ENCODE measurements at regions not wholly inside any gene's neighbourhood (a gene's known extent, or its start where the extent isn't known, plus 50 kb on each side); places are given as distances from the start of the nearest gene placed in this dataset.
"Not testable (repeated sequence)": the region's sequence is repeated elsewhere in the genome, so short reads cannot be mapped to it uniquely, and the experiment has no call there.

- no peak for DNase-seq (ENCODE audit: low read depth)
Measured at GRCh38 chr6:65989676-65990075, 282.6 kb upstream of the EYS start.

- DNase-seq (ENCODE audit: low read depth): no peak
Measured at GRCh38 chr6:65988006-65988405, 281.0 kb upstream of the EYS start.

DNA sequence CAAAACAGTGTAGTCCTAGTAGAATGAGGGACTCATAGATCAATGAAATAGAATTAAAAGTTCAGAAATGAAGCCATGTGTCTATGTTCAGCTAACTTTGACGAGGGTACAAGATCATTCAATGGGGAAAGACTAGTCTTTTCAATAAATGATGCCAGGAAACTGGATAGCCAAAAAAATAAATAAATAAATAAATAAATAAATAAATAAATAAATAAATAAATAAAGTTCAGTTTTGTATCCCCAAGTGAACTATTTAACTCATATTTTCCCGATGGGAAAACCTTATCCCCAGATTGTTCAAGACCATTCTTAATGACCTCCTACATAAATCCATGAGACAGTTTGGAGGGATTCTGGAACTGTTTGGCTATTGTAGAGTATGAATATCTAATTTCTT, 277.1 kb upstream of the EYS start:
- DNase-seq (ENCODE audit: low read depth): no peak

- peak; percentile 20 for DNase-seq (ENCODE audit: low read depth)
Measured at GRCh38 chr6:65979120-65979519, 272.1 kb upstream of the EYS start.

DNA sequence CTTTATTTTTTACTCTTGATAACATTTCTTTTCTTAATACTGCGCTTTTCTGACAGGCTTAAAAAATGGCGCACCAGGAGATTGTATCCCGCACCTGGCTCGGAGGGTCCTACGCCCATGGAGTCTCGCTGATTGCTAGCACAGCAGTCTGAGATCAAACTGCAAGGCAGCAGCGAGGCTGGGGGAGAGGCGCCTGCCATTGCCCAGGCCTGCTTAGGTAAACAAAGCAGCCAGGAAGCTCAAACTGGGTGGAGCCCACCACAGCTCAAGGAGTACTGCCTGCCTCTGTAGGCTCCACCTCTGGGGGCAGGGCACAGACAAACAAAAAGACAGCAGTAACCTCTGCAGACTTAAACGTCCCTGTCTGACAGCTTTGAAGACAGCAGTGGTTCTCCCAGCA, 264.2 kb upstream of the EYS start:
- not testable (repeated sequence) for DNase-seq (ENCODE audit: low read depth)

DNA sequence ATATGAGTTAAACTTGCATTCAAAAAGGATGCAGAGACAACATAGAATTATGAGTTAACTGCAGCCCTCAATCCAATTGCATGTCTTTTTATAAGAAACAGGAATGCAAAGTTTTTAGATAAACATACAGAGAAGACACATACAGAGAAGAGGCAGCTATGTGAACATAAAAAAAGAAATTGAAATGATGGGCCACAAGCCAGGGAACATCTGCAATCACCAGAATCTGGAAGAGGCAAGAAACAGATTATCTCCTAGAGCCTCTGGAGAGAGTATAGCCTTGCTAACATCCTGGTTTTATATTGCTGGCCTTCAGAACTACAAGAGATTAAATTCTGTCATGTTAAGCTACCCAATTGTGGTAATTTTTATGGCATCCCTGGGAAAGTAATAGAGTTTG, 257.2 kb upstream of the EYS start:
- DNase-seq (ENCODE audit: low read depth): no peak

DNA sequence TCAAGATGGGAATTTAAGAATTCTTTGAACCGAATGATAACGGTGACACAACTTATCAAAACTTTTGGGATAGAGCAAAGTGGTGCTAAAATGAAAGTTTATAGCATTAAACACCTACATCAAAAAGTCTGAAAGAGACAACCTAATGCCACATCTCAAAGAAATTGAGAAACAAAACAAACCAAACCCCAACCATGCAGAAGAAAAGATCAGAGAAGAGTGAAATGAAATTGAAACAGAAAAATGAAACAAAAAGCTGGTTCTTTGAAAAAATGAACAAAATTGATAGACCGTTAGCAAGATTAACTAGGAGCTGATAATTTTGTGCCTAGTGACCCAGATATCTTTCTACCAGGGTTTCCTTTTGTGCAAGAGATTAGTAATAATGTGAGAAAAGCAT, 248.0 kb upstream of the EYS start:
- no peak for DNase-seq (ENCODE audit: low read depth)

GRCh38 chr6:65948062-65948461, 241.0 kb upstream of the EYS start:
- DNase-seq (ENCODE audit: low read depth): no peak

DNA sequence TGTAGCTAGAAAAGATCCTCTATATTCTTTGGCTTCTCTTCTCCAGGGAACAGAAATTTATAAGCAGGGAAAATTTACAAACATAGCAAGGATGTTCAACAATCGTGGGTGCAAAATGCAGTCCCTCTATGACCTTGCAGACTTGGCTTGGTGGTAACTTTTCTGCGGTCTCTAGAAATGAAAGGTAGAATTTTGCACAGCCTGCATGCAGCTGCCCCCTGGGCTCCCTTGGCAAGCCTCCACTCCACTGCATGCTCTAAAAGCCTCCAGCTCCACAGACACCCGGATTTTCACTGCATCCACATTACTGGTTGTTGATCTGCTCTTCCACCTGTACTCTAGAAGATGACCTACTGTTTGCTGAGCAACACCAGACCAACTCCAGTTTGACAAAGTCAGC, 236.5 kb upstream of the EYS start:
- DNase-seq (ENCODE audit: low read depth): no peak

GRCh38 chr6:65943051-65943450, 236.0 kb upstream of the EYS start:
- DNase-seq (ENCODE audit: low read depth): no peak

GRCh38 chr6:65938000-65938399, 231.0 kb upstream of the EYS start:
- DNase-seq (ENCODE audit: low read depth): no peak

DNA sequence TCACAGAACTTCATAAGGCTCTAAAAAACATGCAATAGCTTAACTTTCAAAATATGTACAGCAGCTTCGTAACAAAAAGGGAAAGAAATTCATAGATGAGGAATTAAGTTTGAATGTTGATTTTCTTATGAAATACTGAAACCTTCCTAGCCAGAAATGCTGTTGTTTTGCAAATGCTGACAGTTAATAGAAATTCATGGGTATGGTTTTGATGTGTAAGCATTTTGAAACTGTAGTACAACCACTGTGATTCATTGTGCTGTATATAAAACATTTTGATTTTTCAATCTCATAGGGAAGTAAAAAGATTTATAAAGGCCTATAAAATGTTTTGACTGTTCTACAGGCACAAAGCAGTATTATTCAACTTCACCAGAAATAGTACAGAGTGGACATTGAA, 228.4 kb upstream of the EYS start:
- DNase-seq (ENCODE audit: low read depth): no peak

- no peak for DNase-seq (ENCODE audit: low read depth)
Measured at GRCh38 chr6:65933390-65933789, 226.4 kb upstream of the EYS start.

- DNase-seq (ENCODE audit: low read depth): no peak
Measured at GRCh38 chr6:65927141-65927540, 220.1 kb upstream of the EYS start.

GRCh38 chr6:65924411-65924810, 217.4 kb upstream of the EYS start:
- no peak for DNase-seq (ENCODE audit: low read depth)

DNA sequence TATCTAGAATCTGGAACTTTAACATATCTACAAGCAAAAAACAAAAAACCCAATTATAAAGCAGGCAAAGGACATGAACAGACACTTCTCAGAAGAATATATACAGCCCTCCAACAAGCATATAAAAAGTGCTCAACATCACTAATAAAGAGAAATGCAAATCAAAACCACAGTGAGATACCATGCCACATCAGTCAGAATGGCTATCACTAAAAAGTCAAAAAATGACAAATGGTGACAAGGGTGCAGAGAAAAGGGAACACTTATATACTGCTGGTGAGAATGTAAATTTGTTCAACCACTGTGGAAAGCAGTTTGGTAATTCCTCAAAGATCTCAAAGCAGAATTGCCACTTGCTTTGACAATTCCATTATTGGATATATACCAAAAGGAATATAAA, 215.0 kb upstream of the EYS start:
- no peak for DNase-seq (ENCODE audit: low read depth)

- DNase-seq (ENCODE audit: low read depth): no peak
Measured at GRCh38 chr6:65908065-65908464, 201.0 kb upstream of the EYS start.

GRCh38 chr6:65903992-65904391, 197.0 kb upstream of the EYS start:
- no peak for DNase-seq (ENCODE audit: low read depth)

GRCh38 chr6:65900928-65901327, 193.9 kb upstream of the EYS start:
- no peak for DNase-seq (ENCODE audit: low read depth)

GRCh38 chr6:65896140-65896539, 189.1 kb upstream of the EYS start:
- DNase-seq (ENCODE audit: low read depth): no peak

- no peak for DNase-seq (ENCODE audit: low read depth)
Measured at GRCh38 chr6:65876668-65877067, 169.6 kb upstream of the EYS start.

GRCh38 chr6:65852369-65852852, 145.4 kb upstream of the EYS start:
- DNase-seq (ENCODE audit: low read depth): no peak

DNA sequence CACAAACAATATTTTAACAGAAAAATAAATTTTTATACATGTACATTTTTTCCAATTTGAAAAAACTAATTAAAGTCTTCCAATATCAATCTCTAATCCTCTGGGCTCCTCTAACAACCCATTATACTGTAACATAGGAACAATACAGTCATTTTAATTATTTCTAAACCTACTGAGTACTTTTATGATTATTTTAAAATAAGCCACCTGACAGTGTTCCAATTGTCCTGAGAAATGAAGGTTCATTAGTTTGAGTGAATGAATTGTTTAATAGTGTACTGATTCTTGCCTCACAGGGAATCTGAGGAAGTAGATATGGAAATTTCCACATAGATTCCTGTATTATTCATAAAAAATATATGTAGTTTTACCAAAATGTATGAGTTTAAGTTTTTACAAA, 123.1 kb upstream of the EYS start:
- DNase-seq (ENCODE audit: low read depth): no peak

DNA sequence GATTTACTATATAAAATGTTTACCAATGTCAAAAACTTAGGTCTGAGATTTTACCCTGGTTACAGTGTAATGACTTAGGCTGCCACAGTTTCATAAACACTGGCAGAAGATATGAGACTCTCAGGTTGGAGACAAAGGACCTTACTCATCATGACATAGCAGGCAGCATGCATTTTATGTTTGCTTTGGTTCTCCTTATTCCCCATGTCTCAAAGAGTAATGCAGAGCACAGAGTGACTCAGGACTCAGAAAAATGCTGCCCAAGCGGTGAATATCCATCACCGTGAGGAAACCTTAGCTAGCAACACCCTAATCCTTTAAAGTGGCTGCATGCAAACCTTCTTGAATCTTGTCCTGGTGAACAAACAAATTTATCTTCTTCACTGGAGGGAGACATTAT, 112.1 kb upstream of the EYS start:
- no peak for DNase-seq (ENCODE audit: low read depth)

DNA sequence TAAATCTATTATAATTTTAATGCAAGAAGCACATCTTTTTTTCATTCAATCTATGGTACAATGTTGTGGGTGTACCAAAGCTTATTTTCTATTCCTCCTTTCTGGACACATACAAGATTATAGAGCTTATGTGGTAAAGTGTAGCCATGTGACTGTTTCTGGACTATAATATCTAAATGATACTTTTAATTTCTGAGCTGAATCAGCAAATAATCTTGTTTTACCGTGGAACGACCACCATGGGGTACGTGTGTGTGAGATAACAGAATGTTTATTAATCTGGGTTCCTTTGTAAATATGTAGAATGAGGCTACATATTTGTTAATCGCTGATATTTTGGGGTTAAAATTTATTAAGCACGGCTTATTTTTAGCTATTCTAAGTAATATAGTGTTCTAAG, 111.5 kb upstream of the EYS start:
- DNase-seq (ENCODE audit: low read depth): no peak
